ENCODE measurements at regions not wholly inside any gene's neighbourhood (a gene's known extent, or its start where the extent isn't known, plus 50 kb on each side); places are given as distances from the start of the nearest gene placed in this dataset.

- DNase-seq (ENCODE audit: low read depth) = no peak
These were observed 144.1 kb downstream of the SEC61B start for GRCh38 chr9:99366183-99366582.

GRCh38 chr9:99366621-99367020, 144.5 kb downstream of the SEC61B start:
- DNase-seq (ENCODE audit: low read depth) = no peak

- no peak for DNase-seq (ENCODE audit: low read depth)
These were observed 146.6 kb downstream of the SEC61B start for GRCh38 chr9:99368341-99369326.

- DNase-seq (ENCODE audit: low read depth) = no peak
These were observed 147.2 kb downstream of the SEC61B start for GRCh38 chr9:99369327-99369722.

GRCh38 chr9:99370376-99370775, 148.3 kb downstream of the SEC61B start:
- no peak for DNase-seq (ENCODE audit: low read depth)

- no peak for DNase-seq (ENCODE audit: low read depth)
These were observed 149.3 kb downstream of the SEC61B start for GRCh38 chr9:99371376-99371775.

- DNase-seq (ENCODE audit: low read depth) = no peak
These were observed 151.8 kb downstream of the SEC61B start for GRCh38 chr9:99373912-99374311.

GRCh38 chr9:99374793-99375192, 152.7 kb downstream of the SEC61B start:
- DNase-seq (ENCODE audit: low read depth) = no peak

GRCh38 chr9:99375481-99375880, 153.4 kb downstream of the SEC61B start:
- no peak for DNase-seq (ENCODE audit: low read depth)

GRCh38 chr9:99377790-99378775, 156.0 kb downstream of the SEC61B start:
- no peak for DNase-seq (ENCODE audit: low read depth)

GRCh38 chr9:99383536-99383935, 161.5 kb downstream of the SEC61B start:
- no peak for DNase-seq (ENCODE audit: low read depth)

GRCh38 chr9:99385215-99385614, 163.1 kb downstream of the SEC61B start:
- no peak for DNase-seq (ENCODE audit: low read depth)

- peak; percentile 10 for DNase-seq (ENCODE audit: low read depth)
These were observed 163.8 kb downstream of the SEC61B start for GRCh38 chr9:99385814-99386279.

GRCh38 chr9:99387431-99387830, 165.3 kb downstream of the SEC61B start:
- no peak for DNase-seq (ENCODE audit: low read depth)

- no peak for DNase-seq (ENCODE audit: low read depth)
These were observed 167.3 kb downstream of the SEC61B start for GRCh38 chr9:99389087-99390033.

GRCh38 chr9:99391937-99392594, 170.0 kb downstream of the SEC61B start:
- no peak for DNase-seq (ENCODE audit: low read depth)

- DNase-seq (ENCODE audit: low read depth) = no peak
These were observed 170.9 kb downstream of the SEC61B start for GRCh38 chr9:99392986-99393385.

- DNase-seq (ENCODE audit: low read depth) = no peak
These were observed 171.9 kb downstream of the SEC61B start for GRCh38 chr9:99393993-99394392.

GRCh38 chr9:99398241-99398640, 176.2 kb downstream of the SEC61B start:
- no peak for DNase-seq (ENCODE audit: low read depth)

GRCh38 chr9:99399474-99399873, 177.4 kb downstream of the SEC61B start:
- no peak for DNase-seq (ENCODE audit: low read depth)
